ENCODE measurements at regions not wholly inside any gene's neighbourhood (a gene's known extent, or its start where the extent isn't known, plus 50 kb on each side); places are given as distances from the start of the nearest gene placed in this dataset.

DNA sequence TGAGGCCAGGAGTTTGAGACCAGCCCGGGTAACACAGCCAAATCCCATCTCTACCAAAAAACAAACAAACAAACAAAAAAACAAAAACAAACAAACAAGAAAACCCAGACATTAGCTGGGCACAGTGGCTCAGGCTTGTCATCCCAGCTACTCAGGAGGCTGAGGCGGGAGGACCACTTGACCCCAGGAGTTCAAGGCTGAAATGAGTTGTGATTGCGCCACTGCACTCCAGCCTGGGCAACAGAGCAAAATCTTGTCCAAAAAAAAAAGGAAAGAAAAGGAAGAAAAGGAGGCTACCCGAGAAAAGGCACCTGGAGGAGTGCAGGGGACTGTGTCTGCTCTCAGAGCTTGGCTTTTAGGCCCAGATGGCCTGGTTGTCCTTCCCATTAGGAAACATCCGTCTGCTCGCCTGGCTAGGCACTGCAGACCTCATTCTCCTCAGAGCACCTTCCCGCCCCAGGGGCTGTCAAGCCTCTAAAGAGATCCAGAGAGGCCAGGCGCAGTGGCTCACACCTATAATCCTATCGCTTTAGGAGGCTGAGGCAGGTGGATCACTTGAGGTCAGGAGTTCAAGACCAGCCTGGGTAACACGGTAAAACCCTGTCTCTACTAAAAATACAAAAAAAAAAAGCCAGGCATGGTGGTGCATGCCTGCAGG lies 185.3 kb upstream of the IER5L start:
- TF ChIP-seq, protein P1, sequence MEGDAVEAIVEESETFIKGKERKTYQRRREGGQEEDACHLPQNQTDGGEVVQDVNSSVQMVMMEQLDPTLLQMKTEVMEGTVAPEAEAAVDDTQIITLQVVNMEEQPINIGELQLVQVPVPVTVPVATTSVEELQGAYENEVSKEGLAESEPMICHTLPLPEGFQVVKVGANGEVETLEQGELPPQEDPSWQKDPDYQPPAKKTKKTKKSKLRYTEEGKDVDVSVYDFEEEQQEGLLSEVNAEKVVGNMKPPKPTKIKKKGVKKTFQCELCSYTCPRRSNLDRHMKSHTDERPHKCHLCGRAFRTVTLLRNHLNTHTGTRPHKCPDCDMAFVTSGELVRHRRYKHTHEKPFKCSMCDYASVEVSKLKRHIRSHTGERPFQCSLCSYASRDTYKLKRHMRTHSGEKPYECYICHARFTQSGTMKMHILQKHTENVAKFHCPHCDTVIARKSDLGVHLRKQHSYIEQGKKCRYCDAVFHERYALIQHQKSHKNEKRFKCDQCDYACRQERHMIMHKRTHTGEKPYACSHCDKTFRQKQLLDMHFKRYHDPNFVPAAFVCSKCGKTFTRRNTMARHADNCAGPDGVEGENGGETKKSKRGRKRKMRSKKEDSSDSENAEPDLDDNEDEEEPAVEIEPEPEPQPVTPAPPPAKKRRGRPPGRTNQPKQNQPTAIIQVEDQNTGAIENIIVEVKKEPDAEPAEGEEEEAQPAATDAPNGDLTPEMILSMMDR (IDR thresholded peaks at IDR 0.05; ENCODE audit: low read depth, low read length): no peak
- no peak for TF ChIP-seq EZH2phosphoT487 (IDR thresholded peaks at IDR 0.05; ENCODE audit: low read depth)
